Hepatocyte (in vitro differentiated cells): ENCODE measurements at regions not wholly inside any gene's neighbourhood (a gene's known extent, or its start where the extent isn't known, plus 50 kb on each side); places are given as distances from the start of the nearest gene placed in this dataset.

ENCODE experiments used
- DNase-seq: peaks from one replicate; pipeline ENCODE4 v3.0.0-alpha.2; 2016; ENCODE audit warnings: low spot score
- H2AFZ ChIP-seq: fragments of 200-600 bp; sonication (generic); 2 replicates; pipeline ENCODE4 v1.6.0; 2016; ENCODE audit warnings: antibody characterized with exemption, mild to moderate bottlenecking
- H3K27ac ChIP-seq: fragments of 200-600 bp; sonication (generic); 2 replicates; pipeline ENCODE4 v1.5.1; 2016; ENCODE audit warnings: mild to moderate bottlenecking
- H3K27me3 ChIP-seq: fragments of 200-600 bp; sonication (generic); 2 replicates; pipeline ENCODE4 v1.6.1; 2016
- H3K36me3 ChIP-seq: fragments of 200-600 bp; sonication (generic); replicated peaks from 2 replicates; pipeline ENCODE4 v1.5.1; 2016; ENCODE audit warnings: low read depth; ENCODE audit not compliant: insufficient read depth
- H3K4me1 ChIP-seq: fragments of 200-600 bp; sonication (generic); 2 replicates; pipeline ENCODE4 v1.5.1; 2016; ENCODE audit warnings: mild to moderate bottlenecking, moderate library complexity; ENCODE audit not compliant: insufficient read depth
- H3K4me2 ChIP-seq: fragments of 200-600 bp; sonication (generic); 2 replicates; pipeline ENCODE4 v1.6.0; 2016
- H3K4me3 ChIP-seq: fragments of 200-600 bp; sonication (generic); 2 replicates; pipeline ENCODE4 v1.5.1; 2016; ENCODE audit warnings: mild to moderate bottlenecking
- H3K79me2 ChIP-seq: fragments of 200-600 bp; sonication (generic); 2 replicates; pipeline ENCODE4 v1.6.0; 2017; ENCODE audit warnings: mild to moderate bottlenecking
- H3K9me2 ChIP-seq: fragments of 200-600 bp; sonication (generic); replicated peaks from 2 replicates; pipeline ENCODE4 v1.6.0; 2017; ENCODE audit warnings: mild to moderate bottlenecking; ENCODE audit not compliant: insufficient read depth
- H3K9me3 ChIP-seq: fragments of 200-600 bp; sonication (generic); 2 replicates; pipeline ENCODE4 v1.5.1; 2016; ENCODE audit warnings: low read depth, mild to moderate bottlenecking
- H4K20me1 ChIP-seq: fragments of 200-600 bp; sonication (generic); 2 replicates; pipeline ENCODE4 v1.6.0; 2016; ENCODE audit warnings: mild to moderate bottlenecking; ENCODE audit not compliant: insufficient read depth, poor library complexity, severe bottlenecking
- EZH2 ChIP-seq: fragments of 200-600 bp; sonication (generic); IDR thresholded peaks from 2 replicates; pipeline ENCODE4 v1.6.1; 2016; ENCODE audit warnings: antibody characterized with exemption, mild to moderate bottlenecking, borderline replicate concordance
- EZH2phosphoT487 ChIP-seq: fragments of 200-600 bp; sonication (generic); IDR thresholded peaks from one replicate; pipeline ENCODE4 v1.6.1; 2018; ENCODE audit warnings: antibody characterized with exemption, mild to moderate bottlenecking, low read depth, moderate library complexity; ENCODE audit not compliant: unreplicated experiment, severe bottlenecking
- WGBS: methylation state at CpG from one replicate; pipeline ENCODE4 v1.1.6; 2016; ENCODE audit warnings: low lambda C conversion rate; ENCODE audit errors: missing lambda C conversion rate; 5-methylcytosine and 5-hydroxymethylcytosine counted together
- TF ChIP-seq, protein P1 (sequence below): fragments of 200-600 bp; sonication (generic); IDR thresholded peaks from 2 replicates; pipeline ENCODE4 v1.5.1; 2016; ENCODE audit warnings: antibody characterized with exemption, mild to moderate bottlenecking; ENCODE audit not compliant: poor library complexity

DNA sequence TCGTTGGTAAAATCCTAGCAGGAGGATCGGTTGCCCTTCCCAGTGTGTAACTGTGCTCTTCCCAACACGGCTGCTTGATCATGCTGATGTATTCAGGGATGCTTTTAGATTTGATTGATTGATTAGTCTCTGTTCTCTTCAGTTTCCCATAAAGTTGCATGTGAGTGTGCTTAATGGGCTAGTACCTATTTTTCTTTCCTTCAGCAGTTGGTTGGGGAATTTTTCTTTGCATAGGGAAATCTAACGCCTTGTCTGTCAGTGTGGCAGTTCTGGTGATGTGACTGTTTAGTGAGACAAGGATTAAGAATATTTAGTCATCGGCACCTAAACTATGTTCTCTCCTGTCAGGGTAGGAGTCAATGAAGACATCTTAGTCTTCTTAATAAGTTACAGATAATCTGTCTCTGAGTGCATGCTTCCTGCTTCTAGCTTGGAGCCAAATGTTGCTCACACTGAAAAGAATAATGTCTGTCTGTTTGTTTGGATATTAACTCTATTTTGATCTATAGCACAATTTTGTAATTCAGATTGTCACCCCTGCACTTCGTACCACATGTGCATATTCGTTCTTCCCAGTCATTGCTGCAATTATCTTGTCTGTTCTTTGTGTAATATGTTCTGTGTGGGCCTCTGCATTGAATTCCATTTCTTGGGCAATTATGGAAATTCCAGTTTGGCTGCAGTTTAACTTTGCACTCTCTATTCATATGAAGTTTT, 169.9 kb downstream of the EDN1 start:
- TF ChIP-seq EZH2phosphoT487 (no peak), EZH2 (no peak)

DNA sequence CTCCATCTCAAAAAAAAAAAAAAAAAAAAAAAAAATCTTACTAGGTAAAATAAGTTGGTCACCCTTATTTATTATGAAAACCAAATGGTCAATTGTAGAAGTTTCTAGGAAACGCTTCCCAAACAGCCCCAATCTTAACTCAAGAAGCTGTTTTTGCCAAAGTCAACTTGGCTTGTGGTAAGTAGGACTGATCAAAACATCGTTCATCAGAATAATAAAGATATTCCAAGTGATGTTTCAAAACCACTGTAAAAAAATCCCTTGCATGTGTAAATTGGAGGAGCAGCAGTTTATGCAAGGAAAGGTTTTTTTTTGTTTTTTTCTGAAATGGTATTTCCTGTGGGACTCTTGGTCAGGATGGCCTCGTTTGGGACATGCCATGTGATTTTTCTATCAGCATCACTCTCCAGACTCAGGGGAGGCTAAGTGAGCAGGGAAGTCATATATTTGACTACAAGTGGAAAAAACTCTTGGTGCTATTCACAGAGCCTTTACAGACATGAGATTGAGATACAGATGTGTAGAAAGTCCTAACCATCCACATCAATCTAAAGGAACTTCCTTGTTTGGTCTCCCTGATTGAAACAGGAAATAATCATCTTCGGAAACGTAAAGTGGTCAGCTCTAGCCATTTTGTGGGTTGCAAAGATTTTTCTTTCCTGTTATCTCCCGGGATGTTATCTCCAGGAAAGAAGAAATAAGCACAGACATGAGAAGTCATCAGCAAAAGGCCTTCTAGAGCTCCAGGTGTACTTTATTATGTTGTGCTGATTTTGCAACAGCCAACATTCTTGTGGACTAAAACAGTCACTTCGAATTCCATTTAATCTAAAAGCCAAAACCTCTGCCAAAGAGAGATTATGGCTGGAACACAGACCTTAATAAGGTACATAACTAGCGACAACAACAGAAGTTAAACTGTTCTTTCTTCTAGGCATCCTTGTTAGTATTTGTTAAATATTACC, 177.8 kb downstream of the EDN1 start:
- no peak for DNase-seq
- H3K9me2 ChIP-seq = no peaks in the 10 kb centered on the region

More for the DNA sequence above, 169.9 kb downstream of the EDN1 start:
- peaks cover 2% of the 10 kb centered on the region for H3K4me1 ChIP-seq
- 77% methylated on average over 7 of the region's 7 CpGs for WGBS
- H3K27me3 ChIP-seq = no peaks in the 10 kb centered on the region
- H3K36me3 ChIP-seq = no peaks in the 10 kb centered on the region
- H3K9me3 ChIP-seq = no peaks in the 10 kb centered on the region
- no peaks in the 10 kb centered on the region for H3K79me2 ChIP-seq
- no peak overlapping the region for H3K4me2 ChIP-seq
- no peaks in the 10 kb centered on the region for H3K9me2 ChIP-seq
- H2AFZ ChIP-seq = no peak overlapping the region
- no peak overlapping the region for H3K4me3 ChIP-seq
- no peaks in the 10 kb centered on the region for H4K20me1 ChIP-seq
- no peak for DNase-seq
- H3K27ac ChIP-seq = no peak overlapping the region

DNA sequence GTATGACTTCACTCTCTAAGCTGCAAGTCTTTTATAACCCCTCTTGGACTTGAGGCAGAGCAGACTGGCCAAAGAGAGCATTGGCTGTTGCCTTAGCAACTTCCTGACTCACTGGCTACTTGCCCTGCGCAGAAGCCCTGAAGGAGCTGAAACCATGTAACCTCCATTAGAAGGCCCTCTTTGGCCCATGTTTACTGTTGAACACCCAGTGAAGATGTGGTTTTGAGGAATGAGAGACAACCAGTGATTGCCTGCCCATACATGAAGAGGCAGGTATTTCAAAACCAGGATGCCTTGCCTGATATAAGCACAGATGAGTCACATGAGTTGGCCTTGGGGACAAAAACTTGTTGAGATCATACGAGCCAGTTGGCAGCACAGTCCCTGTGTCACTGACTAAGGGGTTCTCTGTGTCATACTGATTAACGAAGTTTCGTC, 182.5 kb downstream of the EDN1 start:
- H3K27me3 ChIP-seq = no peaks in the 10 kb centered on the region
- no peak overlapping the region for H2AFZ ChIP-seq
- no peak overlapping the region for H3K4me2 ChIP-seq
- peak overlapping the region; percentile 35 for H3K27ac ChIP-seq
- peaks cover 5% of the 10 kb centered on the region for H3K4me1 ChIP-seq
- WGBS = 77% methylated on average over 4 of the region's 4 CpGs
- H3K36me3 ChIP-seq = no peaks in the 10 kb centered on the region
- TF ChIP-seq, protein P1, sequence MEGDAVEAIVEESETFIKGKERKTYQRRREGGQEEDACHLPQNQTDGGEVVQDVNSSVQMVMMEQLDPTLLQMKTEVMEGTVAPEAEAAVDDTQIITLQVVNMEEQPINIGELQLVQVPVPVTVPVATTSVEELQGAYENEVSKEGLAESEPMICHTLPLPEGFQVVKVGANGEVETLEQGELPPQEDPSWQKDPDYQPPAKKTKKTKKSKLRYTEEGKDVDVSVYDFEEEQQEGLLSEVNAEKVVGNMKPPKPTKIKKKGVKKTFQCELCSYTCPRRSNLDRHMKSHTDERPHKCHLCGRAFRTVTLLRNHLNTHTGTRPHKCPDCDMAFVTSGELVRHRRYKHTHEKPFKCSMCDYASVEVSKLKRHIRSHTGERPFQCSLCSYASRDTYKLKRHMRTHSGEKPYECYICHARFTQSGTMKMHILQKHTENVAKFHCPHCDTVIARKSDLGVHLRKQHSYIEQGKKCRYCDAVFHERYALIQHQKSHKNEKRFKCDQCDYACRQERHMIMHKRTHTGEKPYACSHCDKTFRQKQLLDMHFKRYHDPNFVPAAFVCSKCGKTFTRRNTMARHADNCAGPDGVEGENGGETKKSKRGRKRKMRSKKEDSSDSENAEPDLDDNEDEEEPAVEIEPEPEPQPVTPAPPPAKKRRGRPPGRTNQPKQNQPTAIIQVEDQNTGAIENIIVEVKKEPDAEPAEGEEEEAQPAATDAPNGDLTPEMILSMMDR = no peak
- TF ChIP-seq EZH2 = no peak
- no peak for TF ChIP-seq EZH2phosphoT487
- no peaks in the 10 kb centered on the region for H3K9me3 ChIP-seq
- no peaks in the 10 kb centered on the region for H3K79me2 ChIP-seq
- no peaks in the 10 kb centered on the region for H3K9me2 ChIP-seq
- peak; percentile 54 for DNase-seq
- no peaks in the 10 kb centered on the region for H4K20me1 ChIP-seq
- no peak overlapping the region for H3K4me3 ChIP-seq

More for the DNA sequence above, 177.8 kb downstream of the EDN1 start:
- Histone ChIP-seq H2AFZ (no peak overlapping the region), H3K79me2 (no peaks in the 10 kb centered on the region), H3K27ac (no peak overlapping the region), H3K27me3 (no peaks in the 10 kb centered on the region), H3K4me2 (no peak overlapping the region), H3K4me3 (no peak overlapping the region), H3K4me1 (no peaks in the 10 kb centered on the region), H3K36me3 (no peaks in the 10 kb centered on the region), H3K9me3 (no peaks in the 10 kb centered on the region), H4K20me1 (no peaks in the 10 kb centered on the region)
- TF ChIP-seq EZH2phosphoT487 (no peak), EZH2 (no peak)
- TF ChIP-seq, protein P1 = no peak
- 67% methylated on average over 8 of the region's 8 CpGs for WGBS

DNA sequence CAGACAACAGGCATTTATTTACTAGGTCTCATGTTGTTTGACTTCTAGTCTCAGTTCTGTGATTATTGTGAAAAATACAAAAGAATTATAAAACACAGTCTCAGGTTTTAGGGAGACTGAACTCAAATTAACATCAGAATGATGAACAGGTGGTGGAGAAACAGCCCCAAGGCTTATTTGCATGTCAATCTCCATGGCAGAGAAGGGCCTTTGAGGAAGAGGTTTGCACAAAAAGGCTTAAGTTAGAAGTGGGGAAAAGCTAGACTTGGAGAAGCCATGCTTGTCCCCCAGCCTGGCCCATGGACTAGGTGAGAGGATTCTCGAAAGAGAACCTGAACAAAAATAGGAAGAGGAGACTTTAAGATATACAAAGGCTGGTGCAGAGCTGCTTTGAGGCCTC, 183.3 kb downstream of the EDN1 start:
- Histone ChIP-seq H3K4me1 (peaks cover 5% of the 10 kb centered on the region), H3K9me2 (no peaks in the 10 kb centered on the region), H3K36me3 (no peaks in the 10 kb centered on the region), H3K9me3 (no peaks in the 10 kb centered on the region), H3K27me3 (no peaks in the 10 kb centered on the region), H3K79me2 (no peaks in the 10 kb centered on the region), H4K20me1 (no peaks in the 10 kb centered on the region), H2AFZ (no peak overlapping the region), H3K27ac (no peak overlapping the region), H3K4me3 (no peak overlapping the region), H3K4me2 (no peak overlapping the region)
- TF ChIP-seq, protein P1 = no peak
- TF ChIP-seq EZH2 (no peak), EZH2phosphoT487 (no peak)
- 76% methylated on average over 1 of the region's 1 CpG for WGBS
- DNase-seq = no peak
